ENCODE measurements at regions not wholly inside any gene's neighbourhood (a gene's known extent, or its start where the extent isn't known, plus 50 kb on each side); places are given as distances from the start of the nearest gene placed in this dataset.

DNA sequence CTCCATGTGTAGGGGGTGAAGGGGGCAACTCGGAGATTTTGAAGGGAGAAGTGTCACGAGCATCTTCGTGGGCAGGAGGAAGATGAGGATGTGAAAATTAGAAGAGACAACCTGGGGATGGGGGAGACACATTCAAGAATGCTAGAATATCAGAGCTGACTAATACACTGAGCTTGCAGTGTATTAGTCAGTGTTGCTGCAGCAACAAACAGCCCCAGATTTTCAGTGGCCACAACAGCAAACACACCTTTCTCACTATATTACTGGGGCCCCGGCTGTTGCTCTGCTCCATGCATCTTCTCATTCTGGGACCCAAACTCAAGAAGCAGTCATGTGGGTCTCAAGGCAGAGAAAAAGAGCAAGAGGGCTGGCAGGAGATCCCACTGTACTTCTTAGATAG lies 74.8 kb upstream of the SIM2 start:
- Histone ChIP-seq H3K9me3 (ENCODE audit: low read depth, low read length, poor library complexity, severe bottlenecking) (no peaks in the 10 kb centered on the region), H3K4me3 (ENCODE audit: low read depth, low read length, poor library complexity, severe bottlenecking) (no peak overlapping the region), H3K4me1 (ENCODE audit: insufficient read depth, low read length, poor library complexity, severe bottlenecking) (no peaks in the 10 kb centered on the region), H3K36me3 (ENCODE audit: insufficient read depth, low read length, poor library complexity, severe bottlenecking) (no peaks in the 10 kb centered on the region), H3K27me3 (replicated peaks; ENCODE audit: insufficient read depth, low read depth, low read length, poor library complexity) (no peaks in the 10 kb centered on the region), H3K27ac (ENCODE audit: low read depth, low read length, poor library complexity, severe bottlenecking) (no peak overlapping the region)
- ChIA-PET POLR2A (ENCODE audit: low non-redundant PET) (no interaction called here), CTCF (no interaction called here)
- intact Hi-C loops (cut with micrococcal nuclease; ENCODE audit: unreplicated experiment), result no loop called here
- no peak for DNase-seq (ENCODE audit: low spot score)
- TF ChIP-seq EZH2 (IDR thresholded peaks at IDR 0.05; ENCODE audit: borderline replicate concordance, low read depth, low read length, poor library complexity, severe bottlenecking), result no peak
- TF ChIP-seq, protein P1, sequence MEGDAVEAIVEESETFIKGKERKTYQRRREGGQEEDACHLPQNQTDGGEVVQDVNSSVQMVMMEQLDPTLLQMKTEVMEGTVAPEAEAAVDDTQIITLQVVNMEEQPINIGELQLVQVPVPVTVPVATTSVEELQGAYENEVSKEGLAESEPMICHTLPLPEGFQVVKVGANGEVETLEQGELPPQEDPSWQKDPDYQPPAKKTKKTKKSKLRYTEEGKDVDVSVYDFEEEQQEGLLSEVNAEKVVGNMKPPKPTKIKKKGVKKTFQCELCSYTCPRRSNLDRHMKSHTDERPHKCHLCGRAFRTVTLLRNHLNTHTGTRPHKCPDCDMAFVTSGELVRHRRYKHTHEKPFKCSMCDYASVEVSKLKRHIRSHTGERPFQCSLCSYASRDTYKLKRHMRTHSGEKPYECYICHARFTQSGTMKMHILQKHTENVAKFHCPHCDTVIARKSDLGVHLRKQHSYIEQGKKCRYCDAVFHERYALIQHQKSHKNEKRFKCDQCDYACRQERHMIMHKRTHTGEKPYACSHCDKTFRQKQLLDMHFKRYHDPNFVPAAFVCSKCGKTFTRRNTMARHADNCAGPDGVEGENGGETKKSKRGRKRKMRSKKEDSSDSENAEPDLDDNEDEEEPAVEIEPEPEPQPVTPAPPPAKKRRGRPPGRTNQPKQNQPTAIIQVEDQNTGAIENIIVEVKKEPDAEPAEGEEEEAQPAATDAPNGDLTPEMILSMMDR (conservative IDR thresholded peaks at IDR 0.05; ENCODE audit: low read depth, low read length), result no peak
- BruUV-seq (replicated peaks), result no TSS peak

- ChIA-PET CTCF (no interaction called here), POLR2A (ENCODE audit: low non-redundant PET) (no interaction called here)
- no peak overlapping the region for H3K27ac ChIP-seq (ENCODE audit: low read depth, low read length, poor library complexity, severe bottlenecking)
- no peaks in the 10 kb centered on the region for H3K9me3 ChIP-seq (ENCODE audit: low read depth, low read length, poor library complexity, severe bottlenecking)
- DNase-seq (ENCODE audit: low spot score), result no peak
- intact Hi-C loops (cut with micrococcal nuclease; ENCODE audit: unreplicated experiment), result no loop called here
- BruUV-seq (replicated peaks), result no TSS peak
- no peaks in the 10 kb centered on the region for H3K4me1 ChIP-seq (ENCODE audit: insufficient read depth, low read length, poor library complexity, severe bottlenecking)
- H3K36me3 ChIP-seq (ENCODE audit: insufficient read depth, low read length, poor library complexity, severe bottlenecking), result no peaks in the 10 kb centered on the region
- H3K4me3 ChIP-seq (ENCODE audit: low read depth, low read length, poor library complexity, severe bottlenecking), result no peak overlapping the region
- TF ChIP-seq, protein P1 (conservative IDR thresholded peaks at IDR 0.05; ENCODE audit: low read depth, low read length), result no peak
- TF ChIP-seq EZH2 (IDR thresholded peaks at IDR 0.05; ENCODE audit: borderline replicate concordance, low read depth, low read length, poor library complexity, severe bottlenecking), result no peak
- H3K27me3 ChIP-seq (replicated peaks; ENCODE audit: insufficient read depth, low read depth, low read length, poor library complexity), result no peaks in the 10 kb centered on the region
These were observed 72.1 kb upstream of the SIM2 start for GRCh38 chr21:36626791-36627190.

- intact Hi-C loops (cut with micrococcal nuclease; ENCODE audit: unreplicated experiment), result no loop called here
- CTCF ChIA-PET, result no interaction called here
- no peak for DNase-seq (ENCODE audit: low spot score)
These were observed 71.7 kb upstream of the SIM2 start for GRCh38 chr21:36627242-36627641.

More at GRCh38 chr21:36627242-36627641, 71.7 kb upstream of the SIM2 start:
- H3K9me3 ChIP-seq (ENCODE audit: low read depth, low read length, poor library complexity, severe bottlenecking), result no peaks in the 10 kb centered on the region
- TF ChIP-seq EZH2 (IDR thresholded peaks at IDR 0.05; ENCODE audit: borderline replicate concordance, low read depth, low read length, poor library complexity, severe bottlenecking), result no peak
- TF ChIP-seq, protein P1 (conservative IDR thresholded peaks at IDR 0.05; ENCODE audit: low read depth, low read length), result no peak
- POLR2A ChIA-PET (ENCODE audit: low non-redundant PET), result no interaction called here
- H3K27ac ChIP-seq (ENCODE audit: low read depth, low read length, poor library complexity, severe bottlenecking), result no peak overlapping the region
- no peak overlapping the region for H3K4me3 ChIP-seq (ENCODE audit: low read depth, low read length, poor library complexity, severe bottlenecking)
- H3K27me3 ChIP-seq (replicated peaks; ENCODE audit: insufficient read depth, low read depth, low read length, poor library complexity), result no peaks in the 10 kb centered on the region
- H3K36me3 ChIP-seq (ENCODE audit: insufficient read depth, low read length, poor library complexity, severe bottlenecking), result no peaks in the 10 kb centered on the region
- no TSS peak for BruUV-seq (replicated peaks)
- no peaks in the 10 kb centered on the region for H3K4me1 ChIP-seq (ENCODE audit: insufficient read depth, low read length, poor library complexity, severe bottlenecking)

Measured in A673 (cell line).